Left lung (tissue), 4 donors: ENCODE measurements at regions not wholly inside any gene's neighbourhood (a gene's known extent, or its start where the extent isn't known, plus 50 kb on each side); places are given as distances from the start of the nearest gene placed in this dataset.

Experiments used
- ATAC-seq: fragments of 200-7000 bp; cut with Tn5 transposase; one replicate; pipeline ENCODE4 v1.9.1; 2020; ENCODE audit warnings: moderate library complexity
- DNase-seq, 4 donors: peaks; one replicate each; pipeline ENCODE4 v3.0.0-alpha.2; 2013 to 2020
- H3K27ac ChIP-seq, 2 donors: fragments of 200-600 bp; sonication (generic) in 1 of 2; one replicate each; pipeline versions ENCODE4 v1.5.0 to v1.8.0; 2020 to 2021
- H3K27me3 ChIP-seq, 2 donors: fragments of 200-600 bp; sonication (generic) in 1 of 2; one replicate each; pipeline versions ENCODE4 v1.5.0 to v1.8.0; 2020 to 2021
- H3K36me3 ChIP-seq, 2 donors: fragments of 200-600 bp; sonication (generic) in 1 of 2; one replicate each; pipeline versions ENCODE4 v1.5.0 to v1.8.0; 2020 to 2021
- H3K4me1 ChIP-seq, 2 donors: fragments of 200-600 bp; one replicate each; pipeline ENCODE4 v1.8.0; 2021
- H3K4me3 ChIP-seq, 2 donors: fragments of 200-600 bp; sonication (generic) in 1 of 2; one replicate each; pipeline versions ENCODE4 v1.5.0 to v1.8.0; 2020 to 2021; ENCODE audit warnings: mild to moderate bottlenecking in 1 of 2
- H3K9me3 ChIP-seq, 2 donors: fragments of 200-600 bp; sonication (generic) in 1 of 2; one replicate each; pipeline versions ENCODE4 v1.5.0 to v1.8.0; 2020 to 2021
- CTCF ChIP-seq, 2 donors: fragments of 200-600 bp; sonication (generic) in 1 of 2; IDR thresholded peaks; one replicate each; pipeline versions ENCODE4 v1.5.0 to v1.8.0; 2021; ENCODE audit warnings: antibody characterized with exemption in 2 of 2
- intact Hi-C, 2 donors: fragments of 100-400 bp; cut with DNase I; formaldehyde crosslinking; loops; one replicate each; pipeline versions ENCODE4 v1.11.2 to v1.14.2; 2022
- donor health status: DM: no; HTN: yes; CAD: no.
- donor health status: DM: no; HTN: no; CAD: no.

GRCh38 chr2:107618769-107619168 lies 207.9 kb upstream of the RGPD4 start:
- intact Hi-C loops, result no loop called here
- Histone ChIP-seq H3K4me1 (no peaks in the 10 kb centered on the region), H3K27me3 (no peaks in the 10 kb centered on the region), H3K4me3 (no peak overlapping the region), H3K27ac (no peak overlapping the region), H3K36me3 (no peaks in the 10 kb centered on the region), H3K9me3 (peaks cover 0 to 38% of the 10 kb centered on the region in 2 donors)
- DNase-seq (no peak), ATAC-seq (no peak)
- TF ChIP-seq CTCF (IDR thresholded peaks at IDR 0.05), result no peak

- DNase-seq (no peak), ATAC-seq (no peak)
- no peak for TF ChIP-seq CTCF (IDR thresholded peaks at IDR 0.05)
- Histone ChIP-seq H3K36me3 (no peaks in the 10 kb centered on the region), H3K4me1 (no peaks in the 10 kb centered on the region), H3K27me3 (no peaks in the 10 kb centered on the region), H3K9me3 (peaks cover 0 to 36% of the 10 kb centered on the region in 2 donors), H3K4me3 (no peak overlapping the region), H3K27ac (no peak overlapping the region)
- intact Hi-C loops, result no loop called here
Observed at GRCh38 chr2:107621186-107622165, 205.2 kb upstream of the RGPD4 start.

DNA sequence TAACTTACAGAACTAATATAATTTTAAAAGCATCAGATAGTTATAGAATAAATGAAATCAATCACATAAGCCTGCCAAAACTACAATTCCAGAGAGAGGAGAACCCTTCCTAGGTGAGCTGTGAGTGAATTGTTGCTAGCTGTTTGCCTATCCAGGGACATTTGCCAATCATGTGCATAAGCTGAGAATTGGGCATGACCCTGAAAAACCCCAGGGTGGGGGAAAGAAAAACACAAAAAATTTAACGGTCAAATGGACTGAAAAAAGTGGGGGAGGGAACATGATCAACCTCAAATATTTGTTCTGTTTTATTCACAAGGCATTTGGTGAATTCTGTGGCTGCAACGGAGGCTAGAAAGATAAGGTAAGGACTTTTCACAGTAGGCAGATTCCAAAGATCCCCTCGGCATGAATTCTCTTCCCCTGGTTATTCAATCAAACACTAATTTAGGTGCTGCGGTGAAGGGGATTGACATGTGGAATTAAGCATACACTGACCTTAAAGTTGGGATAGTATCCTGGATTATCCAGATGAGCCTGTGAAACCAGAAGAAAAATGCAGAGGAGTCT lies 203.9 kb upstream of the RGPD4 start:
- no peaks in the 10 kb centered on the region for H3K36me3 ChIP-seq
- intact Hi-C loops, result no loop called here
- H3K9me3 ChIP-seq, result peaks cover 3 to 37% of the 10 kb centered on the region in 2 donors
- no peaks in the 10 kb centered on the region for H3K27me3 ChIP-seq
- no peak overlapping the region for H3K4me3 ChIP-seq
- TF ChIP-seq CTCF (IDR thresholded peaks at IDR 0.05), result no peak
- H3K27ac ChIP-seq, result no peak overlapping the region
- ATAC-seq (no peak), DNase-seq (no peak)
- no peaks in the 10 kb centered on the region for H3K4me1 ChIP-seq

DNA sequence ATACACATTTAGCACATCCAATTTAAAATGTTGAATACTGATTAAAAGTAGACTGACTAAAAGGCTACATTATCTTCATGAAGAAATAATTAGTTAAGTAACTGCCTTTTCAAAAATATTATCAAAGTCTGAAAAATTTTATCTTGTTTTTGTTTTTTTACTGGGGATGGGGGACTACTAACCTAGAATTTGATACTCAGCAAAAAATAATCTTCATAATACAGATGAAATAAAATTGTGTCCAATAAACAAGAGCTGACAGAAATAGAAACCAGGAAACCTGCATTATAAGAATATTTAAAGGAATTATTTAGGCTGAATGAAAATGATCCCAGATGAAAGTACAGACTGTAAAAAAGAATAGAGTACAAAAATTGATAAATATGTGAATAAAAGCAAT lies 200.7 kb upstream of the RGPD4 start:
- H3K4me1 ChIP-seq, result no peaks in the 10 kb centered on the region
- H3K9me3 ChIP-seq, result peaks cover 3 to 43% of the 10 kb centered on the region in 2 donors
- no peak overlapping the region for H3K27ac ChIP-seq
- DNase-seq (no peak), ATAC-seq (no peak)
- intact Hi-C loops, result no loop called here
- TF ChIP-seq CTCF (IDR thresholded peaks at IDR 0.05), result no peak
- no peak overlapping the region for H3K4me3 ChIP-seq
- H3K27me3 ChIP-seq, result no peaks in the 10 kb centered on the region
- no peaks in the 10 kb centered on the region for H3K36me3 ChIP-seq

- no peak for TF ChIP-seq CTCF (IDR thresholded peaks at IDR 0.05)
- no peak for ATAC-seq
- H3K4me3 ChIP-seq, result no peak overlapping the region
- H3K27me3 ChIP-seq, result no peaks in the 10 kb centered on the region
- H3K27ac ChIP-seq, result no peak overlapping the region
- H3K9me3 ChIP-seq, result peaks cover 3 to 47% of the 10 kb centered on the region in 2 donors
- no peaks in the 10 kb centered on the region for H3K36me3 ChIP-seq
- intact Hi-C loops, result no loop called here
- H3K4me1 ChIP-seq, result no peaks in the 10 kb centered on the region
- DNase-seq, result no peak
Observed at GRCh38 chr2:107627164-107627563, 199.5 kb upstream of the RGPD4 start.
